OCI-LY1 (cell line): ENCODE measurements at regions not wholly inside any gene's neighbourhood (a gene's known extent, or its start where the extent isn't known, plus 50 kb on each side); places are given as distances from the start of the nearest gene placed in this dataset.

ENCODE experiments used
- H2AFZ ChIP-seq: fragments of 200-600 bp; sonication (generic), shearing (Covaris generic); 2 replicates; pipeline ENCODE4 v1.6.0; 2014; ENCODE audit warnings: antibody characterized with exemption, mild to moderate bottlenecking, low read length
- H3F3A ChIP-seq: fragments of 200-600 bp; sonication (generic), shearing (Covaris generic); 2 replicates; pipeline ENCODE4 v1.6.0; 2014; ENCODE audit warnings: mild to moderate bottlenecking, antibody characterized with exemption, low read length, moderate library complexity; ENCODE audit not compliant: insufficient read depth
- H3K27ac ChIP-seq: fragments of 200-600 bp; sonication (generic); 2 replicates; pipeline ENCODE4 v1.5.1; 2014; ENCODE audit warnings: low read length, mixed run types, mild to moderate bottlenecking, low read depth; ENCODE audit not compliant: poor library complexity, severe bottlenecking
- H3K27me3 ChIP-seq: fragments of 200-600 bp; sonication (generic); 2 replicates; pipeline ENCODE4 v1.6.0; 2014; ENCODE audit warnings: antibody characterized with exemption, mild to moderate bottlenecking, low read length, moderate library complexity; ENCODE audit not compliant: insufficient read depth
- H3K36me3 ChIP-seq: fragments of 200-600 bp; sonication (generic); 2 replicates; pipeline ENCODE4 v1.6.1; 2014; ENCODE audit warnings: mild to moderate bottlenecking, antibody characterized with exemption, low read length, moderate library complexity, mixed read lengths; ENCODE audit not compliant: insufficient read depth
- H3K4me1 ChIP-seq: fragments of 200-600 bp; sonication (generic); 2 replicates; pipeline ENCODE4 v1.5.1; 2014; ENCODE audit warnings: mild to moderate bottlenecking, low read length, moderate library complexity; ENCODE audit not compliant: insufficient read depth, severe bottlenecking
- H3K4me2 ChIP-seq: fragments of 200-600 bp; sonication (generic), shearing (Covaris generic); 2 replicates; pipeline ENCODE4 v1.6.1; 2014; ENCODE audit warnings: low read length
- H3K4me3 ChIP-seq: fragments of 200-600 bp; sonication (generic); 2 replicates; pipeline ENCODE4 v1.5.1; 2014; ENCODE audit warnings: low read length, low read depth, mild to moderate bottlenecking, mixed read lengths; ENCODE audit not compliant: poor library complexity, severe bottlenecking
- H3K79me2 ChIP-seq: fragments of 200-600 bp; shearing (Covaris generic); 2 replicates; pipeline ENCODE4 v1.6.1; 2016; ENCODE audit warnings: mixed run types, low read length, mixed read lengths; ENCODE audit not compliant: insufficient read depth
- H3K9ac ChIP-seq: fragments of 200-600 bp; sonication (generic), shearing (Covaris generic); 2 replicates; pipeline ENCODE4 v1.6.1; 2014; ENCODE audit warnings: mild to moderate bottlenecking, low read length, mixed read lengths
- H3K9me2 ChIP-seq: fragments of 200-600 bp; sonication (generic), shearing (Covaris generic); 2 replicates; pipeline ENCODE4 v1.6.1; 2014; ENCODE audit warnings: low read depth, mild to moderate bottlenecking, low read length, mixed read lengths
- H3K9me3 ChIP-seq: fragments of 200-600 bp; shearing (Covaris generic); 2 replicates; pipeline ENCODE4 v1.6.1; 2014; ENCODE audit warnings: low read length, mixed read lengths
- H4K20me1 ChIP-seq: fragments of 200-600 bp; sonication (generic), shearing (Covaris generic); 2 replicates; pipeline ENCODE4 v1.6.0; 2016; ENCODE audit warnings: mild to moderate bottlenecking, low read length; ENCODE audit not compliant: insufficient read depth
- CTCF ChIP-seq: fragments of 200-600 bp; sonication (generic), shearing (Covaris generic); IDR thresholded peaks from 2 replicates; pipeline ENCODE4 v1.5.1; 2017; ENCODE audit warnings: mild to moderate bottlenecking, antibody characterized with exemption, low read length, moderate library complexity, mixed read lengths
- EZH2 ChIP-seq: fragments of 200-600 bp; sonication (generic), shearing (Covaris generic); IDR thresholded peaks from 2 replicates; pipeline ENCODE4 v1.8.0; 2017; ENCODE audit warnings: borderline replicate concordance, mixed run types, mild to moderate bottlenecking, antibody characterized with exemption, low read length, moderate library complexity, mixed read lengths

- no peak overlapping the region for H3K4me3 ChIP-seq
- no peak for TF ChIP-seq EZH2
- TF ChIP-seq CTCF, result no peak; the same call in 1 of the 2 replicates
- H3F3A ChIP-seq, result no peaks in the 10 kb centered on the region
- no peaks in the 10 kb centered on the region for H3K27me3 ChIP-seq
- H3K36me3 ChIP-seq, result no peaks in the 10 kb centered on the region
- H3K4me1 ChIP-seq, result no peaks in the 10 kb centered on the region
- no peak overlapping the region for H3K4me2 ChIP-seq
- H4K20me1 ChIP-seq, result no peaks in the 10 kb centered on the region
- no peaks in the 10 kb centered on the region for H3K9me2 ChIP-seq
- H3K9ac ChIP-seq, result no peak overlapping the region
- no peaks in the 10 kb centered on the region for H3K79me2 ChIP-seq
- H3K27ac ChIP-seq, result no peak overlapping the region
- no peaks in the 10 kb centered on the region for H3K9me3 ChIP-seq
- H2AFZ ChIP-seq, result no peak overlapping the region
Observed at GRCh38 chr20:59515013-59515905, 89.1 kb upstream of the PHACTR3 start.

GRCh38 chr20:59515906-59516209 lies 88.5 kb upstream of the PHACTR3 start:
- H3K9me3 ChIP-seq, result no peaks in the 10 kb centered on the region
- H3K27ac ChIP-seq, result no peak overlapping the region
- H3K9ac ChIP-seq, result no peak overlapping the region
- H3K4me3 ChIP-seq, result no peak overlapping the region
- no peaks in the 10 kb centered on the region for H3F3A ChIP-seq
- no peaks in the 10 kb centered on the region for H3K27me3 ChIP-seq
- no peak for TF ChIP-seq CTCF
- TF ChIP-seq EZH2, result no peak
- no peaks in the 10 kb centered on the region for H3K4me1 ChIP-seq
- H2AFZ ChIP-seq, result no peak overlapping the region
- H3K9me2 ChIP-seq, result no peaks in the 10 kb centered on the region
- no peaks in the 10 kb centered on the region for H3K36me3 ChIP-seq
- H3K79me2 ChIP-seq, result no peaks in the 10 kb centered on the region
- no peaks in the 10 kb centered on the region for H4K20me1 ChIP-seq
- no peak overlapping the region for H3K4me2 ChIP-seq

- Histone ChIP-seq H3K27me3 (no peaks in the 10 kb centered on the region), H4K20me1 (no peaks in the 10 kb centered on the region), H3K79me2 (no peaks in the 10 kb centered on the region), H3K9ac (no peak overlapping the region), H3K9me2 (no peaks in the 10 kb centered on the region), H3K4me1 (no peaks in the 10 kb centered on the region), H3F3A (no peaks in the 10 kb centered on the region), H3K4me3 (no peak overlapping the region), H3K27ac (no peak overlapping the region), H2AFZ (no peak overlapping the region), H3K9me3 (no peaks in the 10 kb centered on the region), H3K4me2 (no peak overlapping the region), H3K36me3 (no peaks in the 10 kb centered on the region)
- TF ChIP-seq CTCF (peak; percentile 65), EZH2 (no peak)
Observed at GRCh38 chr20:59518881-59519706, 85.2 kb upstream of the PHACTR3 start.
